GM23338 (cell line): ENCODE measurements at regions not wholly inside any gene's neighbourhood (a gene's known extent, or its start where the extent isn't known, plus 50 kb on each side); places are given as distances from the start of the nearest gene placed in this dataset.

ENCODE experiments used
- ATAC-seq: fragments of 200-7000 bp; cut with Tn5 transposase; 3 replicates; pipeline ENCODE4 v1.9.1; 2020
- DNase-seq: peaks from one replicate; pipeline ENCODE4 v3.0.0-alpha.2; 2015; ENCODE audit warnings: low spot score
- H2AFZ ChIP-seq: fragments of 200-600 bp; sonication (generic); 2 replicates; pipeline ENCODE4 v1.8.0; 2016; ENCODE audit warnings: antibody characterized with exemption, mild to moderate bottlenecking, moderate library complexity
- H3F3A ChIP-seq: fragments of 200-600 bp; sonication (generic); replicated peaks from 2 replicates; pipeline ENCODE4 v1.8.0; 2017; ENCODE audit warnings: antibody characterized with exemption, mixed run types, low read depth
- H3K27ac ChIP-seq: fragments of 200-600 bp; sonication (generic); 2 replicates; pipeline ENCODE4 v1.6.1; 2016; ENCODE audit warnings: low read depth
- H3K27me3 ChIP-seq: fragments of 200-600 bp; sonication (generic); 2 replicates; pipeline ENCODE4 v1.8.0; 2016; ENCODE audit warnings: mild to moderate bottlenecking, mixed run types, moderate library complexity; ENCODE audit not compliant: insufficient read depth
- H3K36me3 ChIP-seq: fragments of 200-600 bp; sonication (generic); 2 replicates; pipeline ENCODE4 v1.8.0; 2016; ENCODE audit warnings: mild to moderate bottlenecking; ENCODE audit not compliant: insufficient read depth
- H3K4me1 ChIP-seq: fragments of 200-600 bp; sonication (generic); 2 replicates; pipeline ENCODE4 v1.8.0; 2016; ENCODE audit warnings: mild to moderate bottlenecking, moderate library complexity; ENCODE audit not compliant: insufficient read depth
- H3K4me2 ChIP-seq: fragments of 200-600 bp; sonication (generic); 2 replicates; pipeline ENCODE4 v1.7.1; 2017; ENCODE audit warnings: mixed run types
- H3K4me3 ChIP-seq: fragments of 200-600 bp; sonication (generic); 2 replicates; pipeline ENCODE4 v1.6.1; 2016; ENCODE audit warnings: mixed run types
- H3K79me2 ChIP-seq: fragments of 200-600 bp; sonication (generic); replicated peaks from 2 replicates; pipeline ENCODE4 v1.8.0; 2017; ENCODE audit warnings: mild to moderate bottlenecking; ENCODE audit not compliant: insufficient read depth
- H3K9me2 ChIP-seq: fragments of 200-600 bp; sonication (generic); 2 replicates; pipeline ENCODE4 v1.8.0; 2017; ENCODE audit not compliant: insufficient read depth
- H4K20me1 ChIP-seq: fragments of 200-600 bp; sonication (generic); replicated peaks from 2 replicates; pipeline ENCODE4 v1.8.0; 2017; ENCODE audit warnings: mild to moderate bottlenecking; ENCODE audit not compliant: insufficient read depth
- H3K27ac Mint-ChIP-seq: 2 replicates; pipeline ENCODE4 v1.8.0; 2020; ENCODE audit warnings: inconsistent platforms, mild to moderate bottlenecking, moderate library complexity, mixed read lengths
- H3K27me3 Mint-ChIP-seq: 3 replicates; pipeline ENCODE4 v1.8.0; 2022; ENCODE audit warnings: low read depth, mild to moderate bottlenecking, moderate library complexity, mixed read lengths, inconsistent platforms; ENCODE audit not compliant: insufficient read depth, poor library complexity
- H3K36me3 Mint-ChIP-seq: 3 replicates; pipeline ENCODE4 v1.8.0; 2021; ENCODE audit warnings: low read depth, mild to moderate bottlenecking, inconsistent platforms, moderate library complexity, mixed read lengths
- H3K4me1 Mint-ChIP-seq: 3 replicates; pipeline ENCODE4 v1.8.0; 2020; ENCODE audit warnings: mild to moderate bottlenecking, inconsistent platforms, mixed read lengths
- H3K4me3 Mint-ChIP-seq: 3 replicates; pipeline ENCODE4 v1.8.0; 2021; ENCODE audit warnings: moderate library complexity, mild to moderate bottlenecking, inconsistent platforms, mixed read lengths
- H3K9me3 Mint-ChIP-seq: 3 replicates; pipeline ENCODE4 v1.8.0; 2020; ENCODE audit warnings: moderate library complexity, mild to moderate bottlenecking, inconsistent platforms, mixed read lengths
- CREB1 ChIP-seq: fragments of 250-450 bp; sonication (Bioruptor Pico); IDR thresholded peaks from 2 replicates; pipeline ENCODE4 v1.5.0; 2020; ENCODE audit warnings: low read depth, mild to moderate bottlenecking, moderate library complexity
- CTCF ChIP-seq, 2 experiments: fragments of 200-600 bp in 1 of 2; sonication (generic) in 1 of 2; conservative IDR thresholded peaks; 2 replicates each; pipeline versions ENCODE4 v1.5.1 to v1.6.1; 2016 to 2017; ENCODE audit warnings: antibody characterized with exemption in 2 of 2, low read depth in 2 of 2, mild to moderate bottlenecking in 2 of 2, moderate library complexity in 1 of 2
- ETS1 ChIP-seq: IDR thresholded peaks from 2 replicates; pipeline ENCODE4 v1.6.1; 2016; ENCODE audit warnings: antibody characterized with exemption
- EZH2 ChIP-seq: fragments of 200-600 bp; sonication (generic); IDR thresholded peaks from one replicate; pipeline ENCODE4 v1.8.0; 2017; ENCODE audit warnings: antibody characterized with exemption, mild to moderate bottlenecking, low read depth; ENCODE audit not compliant: unreplicated experiment
- EZH2phosphoT487 ChIP-seq: fragments of 200-600 bp; sonication (generic); IDR thresholded peaks from one replicate; pipeline ENCODE4 v1.8.1; 2018; ENCODE audit warnings: antibody characterized with exemption; ENCODE audit not compliant: unreplicated experiment
- NANOG ChIP-seq: IDR thresholded peaks from 2 replicates; pipeline ENCODE4 v1.6.1; 2016; ENCODE audit warnings: antibody characterized with exemption, borderline replicate concordance
- POLR2AphosphoS5 ChIP-seq: IDR thresholded peaks from 2 replicates; pipeline ENCODE4 v1.6.1; 2016; ENCODE audit warnings: antibody characterized with exemption, low read depth
- REST ChIP-seq: IDR thresholded peaks from one replicate; pipeline ENCODE4 v1.6.1; 2018; ENCODE audit warnings: antibody characterized with exemption; ENCODE audit not compliant: unreplicated experiment
- STAT1 ChIP-seq: IDR thresholded peaks from one replicate; pipeline ENCODE4 v1.6.1; 2016; ENCODE audit warnings: antibody characterized with exemption; ENCODE audit not compliant: unreplicated experiment
- ZNF114 ChIP-seq: fragments of 250-450 bp; sonication (Bioruptor Pico); IDR thresholded peaks from 2 replicates; pipeline ENCODE4 v1.5.0; 2020; ENCODE audit warnings: mild to moderate bottlenecking, moderate library complexity
- ZNF331 ChIP-seq: fragments of 250-450 bp; sonication (Bioruptor Pico); IDR thresholded peaks from 2 replicates; pipeline ENCODE4 v1.5.0; 2020; ENCODE audit warnings: low read depth, mild to moderate bottlenecking, moderate library complexity
- ZNF462 ChIP-seq: fragments of 250-450 bp; sonication (Bioruptor Pico); IDR thresholded peaks from 2 replicates; pipeline ENCODE4 v1.5.0; 2020; ENCODE audit warnings: mild to moderate bottlenecking, moderate library complexity

- Histone ChIP-seq H3K36me3 (no peaks in the 10 kb centered on the region), H3K4me3 (no peak overlapping the region), H3K4me2 (no peak overlapping the region), H3F3A (no peaks in the 10 kb centered on the region), H3K27me3 (no peaks in the 10 kb centered on the region), H4K20me1 (no peaks in the 10 kb centered on the region), H3K4me1 (peaks cover 15% of the 10 kb centered on the region), H3K9me2 (peaks cover 18% of the 10 kb centered on the region), H2AFZ (no peak overlapping the region), H3K79me2 (no peaks in the 10 kb centered on the region), H3K27ac (no peak overlapping the region)
- no peak overlapping the region for H3K4me3 Mint-ChIP-seq
- ATAC-seq (no peak), DNase-seq (no peak)
- peaks cover 45% of the 10 kb centered on the region for H3K9me3 Mint-ChIP-seq
- peaks cover 14% of the 10 kb centered on the region for H3K4me1 Mint-ChIP-seq
- no peak overlapping the region for H3K27ac Mint-ChIP-seq
- peaks cover 33% of the 10 kb centered on the region for H3K36me3 Mint-ChIP-seq
- TF ChIP-seq ZNF331 (CRISPR knock-in tag) (no peak), ZNF462 (CRISPR knock-in tag) (no peak), ETS1 (no peak), REST (no peak), POLR2AphosphoS5 (no peak), EZH2phosphoT487 (no peak), CREB1 (CRISPR knock-in tag) (no peak), CTCF (conservative IDR thresholded peaks at IDR 0.05; ENCODE audit: low read depth in 2 of 2) (no peak), EZH2 (no peak), STAT1 (no peak), NANOG (no peak), ZNF114 (CRISPR knock-in tag) (no peak)
- H3K27me3 Mint-ChIP-seq = no peaks in the 10 kb centered on the region
Measured at GRCh38 chr4:32207456-32207855, 1487.3 kb downstream of the PCDH7 start.
